Keratinocyte (primary cell): ENCODE measurements at regions not wholly inside any gene's neighbourhood (a gene's known extent, or its start where the extent isn't known, plus 50 kb on each side); places are given as distances from the start of the nearest gene placed in this dataset.

Experiments
- CTCF ChIP-seq, 3 experiments: IDR thresholded peaks in 1 of 3; conservative IDR thresholded peaks in 1 of 3; optimal IDR thresholded peaks in 1 of 3; 2 replicates in 2 of 3; 3 replicates in 1 of 3; pipeline versions ENCODE3 to v1.5.1; 2011; ENCODE audit warnings: low read length in 3 of 3, mild to moderate bottlenecking in 3 of 3, moderate library complexity in 2 of 3, control low read depth in 1 of 3, inconsistent platforms in 1 of 3; ENCODE audit not compliant: insufficient read depth in 2 of 3; ENCODE audit errors: extremely low read depth in 1 of 3
- EZH2 ChIP-seq: IDR thresholded peaks from one replicate; pipeline ENCODE4 v1.6.1; 2012; ENCODE audit warnings: inconsistent platforms, mild to moderate bottlenecking, low read length, moderate library complexity

GRCh38 chr7:97280950-97281349, 163.5 kb downstream of the SDHAF3 start:
- TF ChIP-seq EZH2 (no peak), CTCF (optimal IDR thresholded peaks at IDR 0.05 in 1 of 3, IDR thresholded peaks at IDR 0.05 in 1 of 3, conservative IDR thresholded peaks at IDR 0.05 in 1 of 3; ENCODE audit: extremely low read depth in 1 of 3, insufficient read depth in 2 of 3, low read length in 3 of 3) (no peak)
